Activated B cell treated with CpG ODN at 0.5 μM for 24 hours (primary cell): ENCODE measurements at regions not wholly inside any gene's neighbourhood (a gene's known extent, or its start where the extent isn't known, plus 50 kb on each side); places are given as distances from the start of the nearest gene placed in this dataset.

Experiments used
- ATAC-seq: fragments of 200-7000 bp; cut with Tn5 transposase; one replicate; pipeline ENCODE4 v1.10.0; 2021; ENCODE audit warnings: low read depth, mild to moderate bottlenecking, moderate library complexity
- CTCF ChIA-PET: fragments of 350-600 bp; sonication (Branson Sonifier 250); formaldehyde crosslinking; loops from one replicate; lab custom pipeline; 2021; ENCODE audit warnings: antibody characterized with exemption; lab: Charles Lee
- POLR2A ChIA-PET: fragments of 350-600 bp; sonication (Branson Sonifier 250); formaldehyde crosslinking; loops from one replicate; lab custom pipeline; 2021; ENCODE audit warnings: antibody characterized with exemption; lab: Charles Lee
- DNase-seq: peaks from one replicate; pipeline ENCODE4 v3.0.0; 2022
- H3K27ac Mint-ChIP-seq: one replicate; pipeline ENCODE4 v1.8.0; 2020; ENCODE audit warnings: mixed read lengths
- H3K27me3 Mint-ChIP-seq: one replicate; pipeline ENCODE4 v1.8.0; 2021; ENCODE audit warnings: mixed read lengths
- H3K36me3 Mint-ChIP-seq: one replicate; pipeline ENCODE4 v1.8.0; 2021; ENCODE audit warnings: low read depth, mixed read lengths
- H3K4me1 Mint-ChIP-seq: one replicate; pipeline ENCODE4 v1.8.0; 2021; ENCODE audit warnings: mixed read lengths
- H3K4me3 Mint-ChIP-seq: one replicate; pipeline ENCODE4 v1.8.0; 2020; ENCODE audit warnings: mild to moderate bottlenecking, mixed read lengths
- H3K9me3 Mint-ChIP-seq: one replicate; pipeline ENCODE4 v1.8.0; 2020; ENCODE audit warnings: mixed read lengths
- CTCF ChIP-seq: fragments of 200-600 bp; IDR thresholded peaks from one replicate; pipeline ENCODE4 v1.8.0; 2022; ENCODE audit warnings: antibody characterized with exemption, mild to moderate bottlenecking
- intact Hi-C: fragments of 100-400 bp; cut with micrococcal nuclease; formaldehyde crosslinking; loops from one replicate; pipeline ENCODE4 v1.15.1; 2024

DNA sequence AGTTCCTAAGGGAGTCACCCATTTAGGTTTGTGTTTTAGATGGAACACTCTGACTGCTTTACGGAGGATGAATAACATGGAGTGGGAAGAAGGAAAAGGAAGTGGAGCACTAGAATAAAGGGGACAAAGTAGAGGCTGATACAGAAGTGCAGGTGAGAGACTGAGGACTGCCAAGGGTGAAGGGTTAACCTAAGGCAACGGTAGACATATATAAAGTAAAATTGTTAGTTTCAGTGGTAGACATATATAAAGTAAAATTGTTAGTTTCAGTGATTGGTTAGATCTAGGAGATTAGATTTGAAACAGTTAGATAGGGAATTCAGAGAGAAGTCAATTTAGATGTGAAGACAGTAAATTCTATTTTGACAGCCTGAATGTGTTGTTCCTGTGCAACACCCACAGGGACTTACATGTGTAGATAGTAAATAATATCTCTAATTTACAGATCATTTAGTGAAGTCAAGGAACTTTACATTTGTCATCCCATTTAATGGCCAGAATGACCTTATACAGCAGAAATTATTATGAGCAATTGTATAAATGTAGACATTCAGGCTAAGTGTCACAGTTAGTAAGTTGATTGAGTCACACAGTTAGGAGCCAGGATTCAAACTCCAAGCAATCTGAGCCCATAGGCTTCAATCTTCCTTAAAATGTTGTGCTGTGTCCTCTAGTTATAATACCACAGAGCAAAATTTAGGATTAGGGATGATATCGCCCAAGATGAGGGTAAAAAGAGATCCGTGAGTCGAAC, 270.8 kb upstream of the UBE2E3 start:
- H3K9me3 Mint-ChIP-seq, result peaks cover 8% of the 10 kb centered on the region
- ChIA-PET CTCF (no interaction called here), POLR2A (no interaction called here)
- no peak overlapping the region for H3K27ac Mint-ChIP-seq
- intact Hi-C loops, result no loop called here
- H3K36me3 Mint-ChIP-seq, result no peaks in the 10 kb centered on the region
- TF ChIP-seq CTCF, result no peak
- DNase-seq, result no peak
- no peak for ATAC-seq
- no peak overlapping the region for H3K4me3 Mint-ChIP-seq
- no peaks in the 10 kb centered on the region for H3K4me1 Mint-ChIP-seq
- no peaks in the 10 kb centered on the region for H3K27me3 Mint-ChIP-seq

DNA sequence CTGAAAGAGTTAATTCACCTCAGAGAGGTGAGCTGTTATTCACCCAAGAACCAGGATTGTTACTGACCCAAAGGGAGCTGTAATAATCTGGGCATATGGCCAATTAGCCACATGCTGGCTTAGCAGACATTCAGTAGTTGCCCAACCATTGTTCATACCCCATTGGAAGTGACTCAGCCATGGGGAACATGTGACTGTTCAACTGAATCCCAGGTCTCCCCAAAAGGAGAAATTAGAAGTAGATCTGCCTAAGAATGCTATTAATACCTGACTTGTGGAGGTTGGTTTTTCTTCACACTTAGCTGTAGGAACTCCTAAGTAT, 272.6 kb upstream of the UBE2E3 start:
- intact Hi-C loops, result no loop called here
- no peak overlapping the region for H3K4me3 Mint-ChIP-seq
- CTCF ChIA-PET, result no interaction called here
- H3K4me1 Mint-ChIP-seq, result no peaks in the 10 kb centered on the region
- no peaks in the 10 kb centered on the region for H3K36me3 Mint-ChIP-seq
- no peak overlapping the region for H3K27ac Mint-ChIP-seq
- no peak for DNase-seq
- TF ChIP-seq CTCF, result no peak
- no peaks in the 10 kb centered on the region for H3K27me3 Mint-ChIP-seq
- peaks cover 8% of the 10 kb centered on the region for H3K9me3 Mint-ChIP-seq
- POLR2A ChIA-PET, result no interaction called here
- ATAC-seq, result no peak

DNA sequence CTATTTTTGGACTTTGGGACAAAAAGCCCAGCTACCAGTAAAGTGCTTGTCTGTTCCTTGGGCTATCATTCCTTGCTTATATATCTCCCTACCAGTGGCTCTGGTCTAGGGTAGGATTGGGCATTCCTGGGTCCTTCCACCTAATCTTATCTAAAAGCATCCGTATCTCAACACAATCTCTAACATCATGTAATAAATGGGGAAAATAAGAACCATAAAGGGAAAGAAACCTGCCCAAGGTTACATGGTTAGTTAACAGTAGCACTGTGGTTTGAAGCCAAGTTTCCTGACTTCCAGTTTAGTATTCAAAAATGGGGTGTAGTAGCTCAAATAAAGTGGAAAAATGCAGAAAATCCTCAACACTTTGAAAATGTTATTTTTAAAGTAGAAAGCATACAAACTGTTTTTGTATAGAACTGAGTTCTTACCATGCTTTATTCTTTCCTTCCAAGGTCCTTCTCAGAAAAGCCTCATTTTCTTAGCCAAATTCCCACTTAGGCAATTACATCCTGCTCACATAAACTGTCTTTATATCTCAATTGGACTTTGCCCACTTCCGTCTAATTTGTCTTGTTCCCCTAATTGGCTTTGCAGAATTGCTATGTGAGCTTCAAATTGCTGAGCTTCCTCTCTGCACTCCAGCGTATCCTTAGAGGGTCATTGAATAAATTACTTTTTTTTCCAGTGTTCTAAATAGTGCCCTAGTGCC, 273.1 kb upstream of the UBE2E3 start:
- Mint-ChIP-seq H3K36me3 (no peaks in the 10 kb centered on the region), H3K4me1 (no peaks in the 10 kb centered on the region), H3K4me3 (no peak overlapping the region), H3K27me3 (no peaks in the 10 kb centered on the region), H3K27ac (no peak overlapping the region), H3K9me3 (peaks cover 4% of the 10 kb centered on the region)
- CTCF ChIA-PET, result no interaction called here
- no peak for TF ChIP-seq CTCF
- ATAC-seq (no peak), DNase-seq (no peak)
- POLR2A ChIA-PET, result no interaction called here
- intact Hi-C loops, result no loop called here

GRCh38 chr2:180706694-180707093, 273.7 kb upstream of the UBE2E3 start:
- Mint-ChIP-seq H3K4me1 (no peaks in the 10 kb centered on the region), H3K36me3 (no peaks in the 10 kb centered on the region), H3K27me3 (no peaks in the 10 kb centered on the region), H3K27ac (no peak overlapping the region), H3K9me3 (peaks cover 2% of the 10 kb centered on the region), H3K4me3 (no peak overlapping the region)
- ATAC-seq, result no peak
- DNase-seq, result no peak
- CTCF ChIA-PET, result no interaction called here
- intact Hi-C loops, result no loop called here
- TF ChIP-seq CTCF, result no peak
- POLR2A ChIA-PET, result no interaction called here

GRCh38 chr2:180705551-180705950, 274.9 kb upstream of the UBE2E3 start:
- CTCF ChIA-PET, result no interaction called here
- intact Hi-C loops, result no loop called here
- POLR2A ChIA-PET, result no interaction called here
- H3K36me3 Mint-ChIP-seq, result no peaks in the 10 kb centered on the region
- no peak for DNase-seq
- H3K27ac Mint-ChIP-seq, result no peak overlapping the region
- peaks cover 2% of the 10 kb centered on the region for H3K9me3 Mint-ChIP-seq
- H3K27me3 Mint-ChIP-seq, result no peaks in the 10 kb centered on the region
- no peak for TF ChIP-seq CTCF
- ATAC-seq, result no peak
- no peak overlapping the region for H3K4me3 Mint-ChIP-seq
- H3K4me1 Mint-ChIP-seq, result no peaks in the 10 kb centered on the region
